Skeletal muscle satellite cell (primary cell): ENCODE measurements at regions not wholly inside any gene's neighbourhood (a gene's known extent, or its start where the extent isn't known, plus 50 kb on each side); places are given as distances from the start of the nearest gene placed in this dataset.
"Not testable (repeated sequence)": the region's sequence is repeated elsewhere in the genome, so short reads cannot be mapped to it uniquely, and the experiment has no call there.

ENCODE experiments used
- H3K27me3 ChIP-seq: 2 replicates; pipeline ENCODE4 v1.7.0; 2013; ENCODE audit warnings: low read length; ENCODE audit not compliant: control insufficient read depth, insufficient read depth
- H3K36me3 ChIP-seq: 2 replicates; pipeline ENCODE4 v1.7.0; 2013; ENCODE audit warnings: mild to moderate bottlenecking, control low read depth, low read length; ENCODE audit not compliant: insufficient read depth
- H3K4me1 ChIP-seq: 2 replicates; pipeline ENCODE4 v1.7.0; 2013; ENCODE audit warnings: low read length; ENCODE audit not compliant: control insufficient read depth, insufficient read depth
- H3K4me2 ChIP-seq: 2 replicates; pipeline ENCODE4 v1.7.0; 2013; ENCODE audit warnings: mild to moderate bottlenecking, low read length
- H3K4me3 ChIP-seq: 2 replicates; pipeline ENCODE4 v1.7.0; 2013; ENCODE audit warnings: low read length
- H3K9ac ChIP-seq: 2 replicates; pipeline ENCODE4 v1.7.0; 2013; ENCODE audit warnings: mild to moderate bottlenecking, low read depth, low read length, moderate library complexity
- H3K9me3 ChIP-seq: replicated peaks from 2 replicates; pipeline ENCODE4 v1.7.0; 2013; ENCODE audit warnings: mild to moderate bottlenecking, control low read depth, low read length

- no peak overlapping the region for H3K4me2 ChIP-seq
- no peak overlapping the region for H3K9ac ChIP-seq
- H3K4me3 ChIP-seq, result no peak overlapping the region
- no peaks in the 10 kb centered on the region for H3K9me3 ChIP-seq
- H3K4me1 ChIP-seq, result peaks cover 11% of the 10 kb centered on the region
- no peaks in the 10 kb centered on the region for H3K27me3 ChIP-seq
- no peaks in the 10 kb centered on the region for H3K36me3 ChIP-seq
Measured at GRCh38 chr1:182257369-182258063, 134.1 kb downstream of the GLUL start.

GRCh38 chr1:182256931-182257330, 134.7 kb downstream of the GLUL start:
- peaks cover 11% of the 10 kb centered on the region for H3K4me1 ChIP-seq
- no peak overlapping the region for H3K4me2 ChIP-seq
- no peaks in the 10 kb centered on the region for H3K9me3 ChIP-seq
- no peak overlapping the region for H3K4me3 ChIP-seq
- H3K9ac ChIP-seq, result no peak overlapping the region
- H3K36me3 ChIP-seq, result no peaks in the 10 kb centered on the region
- no peaks in the 10 kb centered on the region for H3K27me3 ChIP-seq

- H3K36me3 ChIP-seq, result no peaks in the 10 kb centered on the region
- H3K4me3 ChIP-seq, result no peak overlapping the region
- H3K9ac ChIP-seq, result no peak overlapping the region
Measured at GRCh38 chr1:182255494-182255893, 136.1 kb downstream of the GLUL start.

GRCh38 chr1:182253319-182253860, 138.2 kb downstream of the GLUL start:
- Histone ChIP-seq H3K27me3 (no peaks in the 10 kb centered on the region), H3K36me3 (no peaks in the 10 kb centered on the region), H3K4me2 (no peak overlapping the region), H3K9ac (no peak overlapping the region), H3K4me1 (no peaks in the 10 kb centered on the region), H3K4me3 (no peak overlapping the region), H3K9me3 (no peaks in the 10 kb centered on the region)

More at GRCh38 chr1:182255494-182255893, 136.1 kb downstream of the GLUL start:
- H3K4me1 ChIP-seq, result peaks cover 11% of the 10 kb centered on the region
- H3K9me3 ChIP-seq, result no peaks in the 10 kb centered on the region
- no peak overlapping the region for H3K4me2 ChIP-seq
- H3K27me3 ChIP-seq, result no peaks in the 10 kb centered on the region

GRCh38 chr1:182251561-182251960, 140.0 kb downstream of the GLUL start:
- Histone ChIP-seq H3K36me3 (no peaks in the 10 kb centered on the region), H3K4me1 (no peaks in the 10 kb centered on the region), H3K9ac (no peak overlapping the region), H3K9me3 (no peaks in the 10 kb centered on the region), H3K4me3 (no peak overlapping the region), H3K4me2 (no peak overlapping the region), H3K27me3 (no peaks in the 10 kb centered on the region)

GRCh38 chr1:182249201-182249676, 142.4 kb downstream of the GLUL start:
- Histone ChIP-seq H3K27me3 (peaks cover 4% of the 10 kb centered on the region), H3K36me3 (no peaks in the 10 kb centered on the region), H3K4me3 (no peak overlapping the region)

GRCh38 chr1:182248721-182249120, 142.9 kb downstream of the GLUL start:
- Histone ChIP-seq H3K9ac (no peak overlapping the region), H3K4me1 (no peaks in the 10 kb centered on the region), H3K9me3 (no peaks in the 10 kb centered on the region), H3K4me3 (no peak overlapping the region), H3K27me3 (peaks cover 4% of the 10 kb centered on the region), H3K36me3 (no peaks in the 10 kb centered on the region), H3K4me2 (no peak overlapping the region)

More at GRCh38 chr1:182249201-182249676, 142.4 kb downstream of the GLUL start:
- Histone ChIP-seq H3K9me3 (no peaks in the 10 kb centered on the region), H3K9ac (no peak overlapping the region), H3K4me1 (no peaks in the 10 kb centered on the region), H3K4me2 (no peak overlapping the region)

- H3K4me1 ChIP-seq, H3K4me2 ChIP-seq, H3K9ac ChIP-seq, H3K27me3 ChIP-seq, H3K36me3 ChIP-seq, H3K4me3 ChIP-seq, H3K9me3 ChIP-seq: not testable (repeated sequence)
Measured at GRCh38 chr1:182247813-182248212, 143.8 kb downstream of the GLUL start.

GRCh38 chr1:182246783-182247182, 144.8 kb downstream of the GLUL start:
- H3K4me2 ChIP-seq, result no peak overlapping the region
- no peaks in the 10 kb centered on the region for H3K4me1 ChIP-seq
- H3K9me3 ChIP-seq, result no peaks in the 10 kb centered on the region
- peaks cover 11% of the 10 kb centered on the region for H3K27me3 ChIP-seq
- no peaks in the 10 kb centered on the region for H3K36me3 ChIP-seq
- H3K4me3 ChIP-seq, result no peak overlapping the region
- H3K9ac ChIP-seq, result no peak overlapping the region

GRCh38 chr1:182245040-182245439, 146.6 kb downstream of the GLUL start:
- H3K36me3 ChIP-seq, result no peaks in the 10 kb centered on the region

GRCh38 chr1:182244451-182244850, 147.1 kb downstream of the GLUL start:
- H3K4me2 ChIP-seq, result no peak overlapping the region
- no peaks in the 10 kb centered on the region for H3K9me3 ChIP-seq
- peaks cover 25% of the 10 kb centered on the region for H3K27me3 ChIP-seq
- H3K4me3 ChIP-seq, result no peak overlapping the region
- H3K36me3 ChIP-seq, result no peaks in the 10 kb centered on the region
- H3K9ac ChIP-seq, result no peak overlapping the region
- H3K4me1 ChIP-seq, result no peaks in the 10 kb centered on the region

More at GRCh38 chr1:182245040-182245439, 146.6 kb downstream of the GLUL start:
- H3K9ac ChIP-seq, result no peak overlapping the region
- no peak overlapping the region for H3K4me3 ChIP-seq
- peaks cover 25% of the 10 kb centered on the region for H3K27me3 ChIP-seq
- H3K4me2 ChIP-seq, result no peak overlapping the region
- H3K4me1 ChIP-seq, result no peaks in the 10 kb centered on the region
- no peaks in the 10 kb centered on the region for H3K9me3 ChIP-seq

GRCh38 chr1:182242641-182243040, 148.9 kb downstream of the GLUL start:
- no peaks in the 10 kb centered on the region for H3K4me1 ChIP-seq
- H3K4me2 ChIP-seq, result no peak overlapping the region

More at GRCh38 chr1:182242641-182243040, 148.9 kb downstream of the GLUL start:
- H3K9me3 ChIP-seq, result no peaks in the 10 kb centered on the region
- H3K27me3 ChIP-seq, result peaks cover 25% of the 10 kb centered on the region
- no peaks in the 10 kb centered on the region for H3K36me3 ChIP-seq
- no peak overlapping the region for H3K4me3 ChIP-seq
- no peak overlapping the region for H3K9ac ChIP-seq
